Kidney tubule cell (primary cell): ENCODE measurements at regions not wholly inside any gene's neighbourhood (a gene's known extent, or its start where the extent isn't known, plus 50 kb on each side); places are given as distances from the start of the nearest gene placed in this dataset.
"Not testable (repeated sequence)": the region's sequence is repeated elsewhere in the genome, so short reads cannot be mapped to it uniquely, and the experiment has no call there.

Source experiments
- DNase-seq: peaks from one replicate; pipeline ENCODE4 v3.0.0-alpha.2; 2018; ENCODE audit warnings: low spot score

- no peak for DNase-seq
These were observed 216.9 kb upstream of the SMLR1 start for GRCh38 chr6:130610303-130610702.

- DNase-seq, result no peak
These were observed 215.8 kb upstream of the SMLR1 start for GRCh38 chr6:130611366-130611765.

GRCh38 chr6:130613176-130613575, 214.0 kb upstream of the SMLR1 start:
- no peak for DNase-seq

- DNase-seq, result no peak
These were observed 211.4 kb upstream of the SMLR1 start for GRCh38 chr6:130615816-130616215.

- no peak for DNase-seq
These were observed 209.5 kb upstream of the SMLR1 start for GRCh38 chr6:130617658-130618057.

- not testable (repeated sequence) for DNase-seq
These were observed 208.4 kb upstream of the SMLR1 start for GRCh38 chr6:130618806-130619205.

- DNase-seq, result no peak
These were observed 206.8 kb upstream of the SMLR1 start for GRCh38 chr6:130620338-130620781.

- no peak for DNase-seq
These were observed 205.1 kb upstream of the SMLR1 start for GRCh38 chr6:130622142-130622541.

GRCh38 chr6:130624046-130624445, 203.2 kb upstream of the SMLR1 start:
- no peak for DNase-seq

GRCh38 chr6:130625825-130626527, 201.2 kb upstream of the SMLR1 start:
- peak; percentile 24 for DNase-seq

- no peak for DNase-seq
These were observed 198.3 kb upstream of the SMLR1 start for GRCh38 chr6:130628862-130629261.

GRCh38 chr6:130629640-130630039, 197.6 kb upstream of the SMLR1 start:
- no peak for DNase-seq

GRCh38 chr6:130632277-130632676, 194.9 kb upstream of the SMLR1 start:
- DNase-seq, result no peak

- DNase-seq, result no peak
These were observed 194.3 kb upstream of the SMLR1 start for GRCh38 chr6:130632897-130633296.

- DNase-seq, result no peak
These were observed 183.8 kb upstream of the SMLR1 start for GRCh38 chr6:130643361-130643760.

- no peak for DNase-seq
These were observed 183.0 kb upstream of the SMLR1 start for GRCh38 chr6:130644175-130644574.

GRCh38 chr6:130644769-130645168, 182.4 kb upstream of the SMLR1 start:
- not testable (repeated sequence) for DNase-seq

GRCh38 chr6:130647246-130647645, 180.0 kb upstream of the SMLR1 start:
- no peak for DNase-seq

GRCh38 chr6:130655586-130655985, 171.6 kb upstream of the SMLR1 start:
- DNase-seq, result no peak

GRCh38 chr6:130661077-130661476, 166.1 kb upstream of the SMLR1 start:
- no peak for DNase-seq

- DNase-seq, result no peak
These were observed 160.4 kb upstream of the SMLR1 start for GRCh38 chr6:130666786-130667185.

- DNase-seq, result no peak
These were observed 157.1 kb upstream of the SMLR1 start for GRCh38 chr6:130670142-130670541.

- DNase-seq, result no peak
These were observed 156.1 kb upstream of the SMLR1 start for GRCh38 chr6:130671119-130671518.

GRCh38 chr6:130671577-130671976, 155.6 kb upstream of the SMLR1 start:
- no peak for DNase-seq
